HG03097 (cell line): ENCODE measurements at regions not wholly inside any gene's neighbourhood (a gene's known extent, or its start where the extent isn't known, plus 50 kb on each side); places are given as distances from the start of the nearest gene placed in this dataset.

Source experiments
- ATAC-seq: cut with Tn5 transposase; IDR thresholded peaks from one replicate; pipeline ENCODE4 v1.9.1; 2021; ENCODE audit not compliant: unreplicated experiment, low FRiP score

DNA sequence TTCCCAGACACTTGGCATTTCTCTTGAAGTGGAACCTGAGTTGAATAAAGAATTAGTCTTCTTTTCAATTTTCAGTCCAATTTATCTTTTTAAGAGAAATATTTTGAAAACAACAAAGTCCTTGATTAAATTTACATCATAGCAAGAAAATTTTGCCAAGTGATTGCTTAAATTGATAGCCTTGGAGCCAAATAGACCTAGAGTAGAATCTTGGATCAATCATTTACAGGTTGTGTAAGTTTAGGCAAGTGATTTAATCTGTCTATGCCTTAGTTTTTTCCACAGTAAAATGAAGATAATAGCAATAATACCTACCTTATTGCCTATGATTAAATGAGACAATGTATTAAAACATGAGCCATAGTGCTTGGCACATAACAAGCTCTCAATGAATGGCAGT lies 113.9 kb downstream of the LHX9 start:
- no peak for ATAC-seq

DNA sequence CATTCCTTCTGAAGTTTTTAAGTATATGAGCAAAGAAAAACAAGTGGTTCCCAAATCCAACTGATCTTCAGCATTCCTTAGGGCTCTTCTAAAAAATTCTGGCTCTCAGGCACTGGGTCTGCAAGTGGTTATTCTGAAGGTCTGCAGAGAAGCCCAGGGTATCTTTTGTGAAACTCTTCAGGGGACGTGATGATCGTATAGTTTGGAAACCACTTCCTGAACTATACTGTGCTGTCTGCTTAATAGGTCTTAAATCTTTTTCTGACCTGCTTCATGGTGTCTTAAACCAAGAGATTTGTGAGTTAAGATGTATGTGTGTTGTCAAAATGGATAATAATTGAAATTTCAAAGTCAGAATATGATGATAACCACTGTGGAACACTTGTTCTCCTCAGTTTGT lies 115.5 kb downstream of the LHX9 start:
- no peak for ATAC-seq

GRCh38 chr1:198040880-198041279 lies 115.9 kb upstream of the NEK7 start:
- no peak for ATAC-seq

DNA sequence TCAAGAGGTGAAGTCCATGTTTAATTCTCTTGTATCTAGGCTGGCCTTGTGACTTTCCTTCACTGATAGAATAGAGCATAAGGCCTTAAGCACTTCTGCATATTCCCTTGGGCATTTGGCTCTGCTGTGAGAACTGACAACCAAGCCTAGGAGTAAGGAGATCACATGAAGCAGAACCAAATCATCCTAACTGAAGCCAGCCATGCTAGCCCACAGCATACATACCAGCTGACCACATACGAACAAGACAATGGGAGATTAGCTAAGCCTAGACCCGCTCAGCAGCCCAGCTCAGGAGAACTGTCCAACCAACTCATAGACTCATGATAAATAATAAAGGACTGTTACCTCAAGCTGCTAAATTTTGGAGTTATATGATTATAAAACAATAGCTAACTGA lies 114.6 kb upstream of the NEK7 start:
- no peak for ATAC-seq

GRCh38 chr1:198047913-198048312 lies 108.9 kb upstream of the NEK7 start:
- ATAC-seq = no peak

GRCh38 chr1:198054510-198054909 lies 102.3 kb upstream of the NEK7 start:
- ATAC-seq = no peak

- ATAC-seq = no peak
These were observed 100.5 kb upstream of the NEK7 start for GRCh38 chr1:198056255-198056654.

DNA sequence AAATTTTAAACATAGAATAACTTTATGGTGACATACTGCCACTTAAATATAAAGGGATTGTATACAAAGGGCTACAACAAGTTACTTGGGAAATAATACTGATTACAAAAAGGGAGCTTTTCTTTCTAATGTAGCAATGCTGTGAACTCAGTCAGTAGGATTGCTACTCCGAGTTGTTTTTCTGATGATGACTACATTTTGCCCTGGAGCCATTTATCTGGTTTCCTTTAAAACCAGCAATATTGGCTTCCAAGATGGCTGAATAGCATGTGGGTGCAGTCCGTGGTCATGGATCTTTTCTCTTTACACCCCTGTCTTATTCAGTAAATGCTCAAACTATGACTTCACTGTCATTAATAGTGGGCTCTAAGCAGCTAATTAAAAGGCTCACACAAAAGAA lies 92.6 kb upstream of the NEK7 start:
- ATAC-seq = no peak

- no peak for ATAC-seq
These were observed 88.5 kb upstream of the NEK7 start for GRCh38 chr1:198068285-198068684.

- ATAC-seq = no peak
These were observed 84.6 kb upstream of the NEK7 start for GRCh38 chr1:198072177-198072576.

DNA sequence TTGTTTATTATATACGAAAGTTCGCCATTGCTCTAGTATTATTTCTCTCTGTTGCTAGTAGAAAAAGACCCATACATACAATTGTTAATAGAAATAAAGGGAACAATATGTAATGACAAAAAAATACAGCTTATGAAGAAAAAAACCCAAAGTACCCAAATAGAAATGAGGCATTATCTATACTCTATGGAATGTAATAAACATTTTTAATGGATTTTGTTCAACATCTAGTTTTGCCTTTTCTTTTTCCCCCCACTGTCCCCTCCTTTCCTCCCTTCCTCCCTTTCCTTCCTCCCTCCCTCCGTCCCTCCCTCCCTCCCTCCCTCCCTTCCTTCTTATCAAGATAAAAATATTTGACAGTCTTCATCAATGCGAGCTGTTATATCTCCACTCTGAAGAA lies 81.5 kb upstream of the NEK7 start:
- no peak for ATAC-seq

- no peak for ATAC-seq
These were observed 77.3 kb upstream of the NEK7 start for GRCh38 chr1:198079432-198079951.

GRCh38 chr1:198082576-198082975 lies 74.2 kb upstream of the NEK7 start:
- ATAC-seq = no peak

DNA sequence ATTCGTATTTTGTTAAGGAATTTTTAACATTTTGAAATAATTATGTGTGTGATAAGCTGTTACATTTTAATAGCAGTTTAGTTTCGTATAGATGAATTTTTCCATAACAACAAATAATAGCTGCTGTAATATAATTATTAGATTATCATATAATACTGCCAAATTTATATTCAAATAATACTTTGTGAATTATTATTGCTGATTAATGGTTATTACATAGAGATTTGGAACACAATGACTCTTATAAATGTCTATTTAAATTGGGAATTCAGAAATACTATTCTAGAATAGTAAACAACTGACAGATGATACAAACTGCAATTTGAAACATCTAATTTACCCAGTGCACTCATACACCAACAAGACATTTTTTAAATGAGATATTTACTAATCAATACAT lies 73.2 kb upstream of the NEK7 start:
- ATAC-seq = no peak

- no peak for ATAC-seq
These were observed 72.4 kb upstream of the NEK7 start for GRCh38 chr1:198084241-198084908.

- ATAC-seq = no peak
These were observed 70.6 kb upstream of the NEK7 start for GRCh38 chr1:198086051-198086745.

GRCh38 chr1:198087831-198088230 lies 69.0 kb upstream of the NEK7 start:
- ATAC-seq = no peak

DNA sequence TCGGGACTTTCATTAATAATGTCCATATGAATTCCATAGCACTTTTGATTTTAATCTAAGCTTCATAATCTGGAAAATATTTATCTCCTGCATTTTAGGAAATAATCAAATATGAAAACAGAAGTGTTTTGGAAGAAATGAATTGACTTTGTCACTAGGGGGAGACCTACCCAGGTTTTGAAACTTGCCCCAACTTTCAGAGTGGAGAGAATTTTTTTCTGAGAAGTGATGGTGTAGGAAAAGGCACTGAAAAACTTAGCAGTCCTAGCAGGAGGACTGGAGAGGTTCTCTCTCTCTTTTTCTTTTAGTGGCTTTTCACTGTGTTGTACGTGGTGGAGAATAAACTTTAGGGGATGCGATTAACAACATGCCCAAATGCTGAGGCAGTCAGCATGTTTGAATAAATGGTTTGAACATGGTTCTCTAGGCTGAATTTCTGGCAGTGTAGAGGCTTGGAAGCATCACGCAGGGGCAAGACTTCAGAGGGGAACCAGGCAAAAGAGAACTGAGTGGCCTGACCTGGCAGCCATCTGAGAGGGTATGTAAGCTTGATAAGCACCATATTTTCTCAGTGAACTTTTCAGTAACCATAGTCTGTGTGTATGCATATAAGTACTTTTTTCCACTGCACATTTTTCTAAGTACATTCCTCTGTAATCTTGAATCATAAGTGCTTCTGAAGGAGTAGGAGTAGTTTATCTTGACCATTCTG lies 68.3 kb upstream of the NEK7 start:
- peak; percentile 67 for ATAC-seq

- no peak for ATAC-seq
These were observed 60.4 kb upstream of the NEK7 start for GRCh38 chr1:198096390-198096789.

DNA sequence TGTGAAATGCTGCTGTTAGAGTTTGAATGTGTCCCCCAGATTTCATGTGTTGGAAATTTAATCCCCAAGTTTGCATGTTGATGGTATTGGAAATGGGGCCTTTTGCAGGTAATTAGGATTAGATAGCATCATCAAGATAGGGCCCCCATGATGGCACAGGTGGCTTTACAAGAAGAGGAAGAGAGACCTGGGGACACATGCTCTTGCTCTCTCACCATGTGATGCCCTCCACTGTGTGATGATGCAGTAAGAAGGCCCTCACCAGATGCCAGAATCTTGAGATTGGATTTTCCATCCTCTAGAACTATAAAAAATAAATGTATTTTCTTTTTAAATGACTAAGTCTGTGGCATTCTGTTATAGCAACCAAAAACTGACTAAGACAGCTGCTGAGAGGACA lies 57.0 kb upstream of the NEK7 start:
- no peak for ATAC-seq

GRCh38 chr1:198101716-198102453 lies 54.9 kb upstream of the NEK7 start:
- no peak for ATAC-seq
